Peyer's patch (tissue), 4 donors: ENCODE measurements at regions not wholly inside any gene's neighbourhood (a gene's known extent, or its start where the extent isn't known, plus 50 kb on each side); places are given as distances from the start of the nearest gene placed in this dataset.

Source experiments
- DNase-seq, 3 donors: peaks; one replicate each; pipeline ENCODE4 v3.0.0-alpha.2; 2017 to 2019
- H3K27ac ChIP-seq, 4 donors: fragments of 200-600 bp; sonication (generic); one replicate each; pipeline ENCODE4 v1.5.1; 2016 to 2019
- H3K27me3 ChIP-seq, 2 donors: fragments of 200-600 bp; sonication (generic); one replicate each; pipeline ENCODE4 v1.5.1; 2019
- H3K36me3 ChIP-seq, 3 donors: fragments of 200-600 bp; sonication (generic); one replicate each; pipeline ENCODE4 v1.5.1; 2016 to 2019
- H3K4me1 ChIP-seq, 4 donors: fragments of 200-600 bp; sonication (generic); one replicate each; pipeline ENCODE4 v1.5.1; 2016 to 2019
- H3K4me3 ChIP-seq, 4 donors: fragments of 200-600 bp; sonication (generic); 1 replicate in 3 of 4; 2 replicates in 1 of 4; pipeline ENCODE4 v1.5.1; 2016 to 2019; ENCODE audit warnings: mild to moderate bottlenecking in 1 of 4
- H3K9me3 ChIP-seq, 4 donors: fragments of 200-600 bp; sonication (generic); one replicate each; pipeline ENCODE4 v1.5.1; 2016 to 2019; ENCODE audit warnings: mild to moderate bottlenecking in 1 of 4
- CTCF ChIP-seq, 6 experiments: fragments of 450-650 bp in 4 of 6; fragments of 200-600 bp in 2 of 6; sonication (generic) in 1 of 6; IDR thresholded peaks; one replicate each; pipeline ENCODE4 v1.5.1; 2017 to 2019; ENCODE audit warnings: antibody characterized with exemption in 6 of 6, mild to moderate bottlenecking in 3 of 6, moderate library complexity in 1 of 6
- POLR2A ChIP-seq, 2 donors: fragments of 450-650 bp; IDR thresholded peaks; one replicate each; pipeline ENCODE4 v1.5.1; 2017; ENCODE audit warnings: antibody characterized with exemption in 2 of 2, mild to moderate bottlenecking in 2 of 2, moderate library complexity in 2 of 2

GRCh38 chr7:84578825-84579224 lies 384.2 kb upstream of the SEMA3A start:
- no peaks in the 10 kb centered on the region for H3K36me3 ChIP-seq
- H3K4me3 ChIP-seq = no peak overlapping the region
- no peak for DNase-seq
- H3K27me3 ChIP-seq = no peaks in the 10 kb centered on the region
- no peaks in the 10 kb centered on the region for H3K9me3 ChIP-seq
- TF ChIP-seq POLR2A (IDR thresholded peaks at IDR 0.05) = no peak
- no peak for TF ChIP-seq CTCF (IDR thresholded peaks at IDR 0.05)
- H3K4me1 ChIP-seq = no peaks in the 10 kb centered on the region
- no peak overlapping the region for H3K27ac ChIP-seq

- DNase-seq = no peak
- Histone ChIP-seq H3K36me3 (no peaks in the 10 kb centered on the region), H3K27me3 (no peaks in the 10 kb centered on the region), H3K4me3 (no peak overlapping the region), H3K9me3 (no peaks in the 10 kb centered on the region), H3K4me1 (no peaks in the 10 kb centered on the region), H3K27ac (no peak overlapping the region)
- TF ChIP-seq POLR2A (IDR thresholded peaks at IDR 0.05) = no peak
- no peak for TF ChIP-seq CTCF (IDR thresholded peaks at IDR 0.05)
Observed at GRCh38 chr7:84568781-84569180, 374.2 kb upstream of the SEMA3A start.

GRCh38 chr7:84565345-84566074 lies 370.9 kb upstream of the SEMA3A start:
- no peak for DNase-seq
- no peaks in the 10 kb centered on the region for H3K36me3 ChIP-seq
- no peaks in the 10 kb centered on the region for H3K4me1 ChIP-seq
- no peak overlapping the region for H3K27ac ChIP-seq
- no peak for TF ChIP-seq CTCF (IDR thresholded peaks at IDR 0.05)
- TF ChIP-seq POLR2A (IDR thresholded peaks at IDR 0.05) = no peak
- H3K9me3 ChIP-seq = no peaks in the 10 kb centered on the region
- no peak overlapping the region for H3K4me3 ChIP-seq
- H3K27me3 ChIP-seq = no peaks in the 10 kb centered on the region

GRCh38 chr7:84553711-84554110 lies 359.1 kb upstream of the SEMA3A start:
- no peaks in the 10 kb centered on the region for H3K4me1 ChIP-seq
- H3K4me3 ChIP-seq = no peak overlapping the region
- TF ChIP-seq CTCF (IDR thresholded peaks at IDR 0.05) = no peak
- no peak for TF ChIP-seq POLR2A (IDR thresholded peaks at IDR 0.05)
- H3K36me3 ChIP-seq = no peaks in the 10 kb centered on the region
- H3K27ac ChIP-seq = no peak overlapping the region
- no peaks in the 10 kb centered on the region for H3K9me3 ChIP-seq
- no peaks in the 10 kb centered on the region for H3K27me3 ChIP-seq
- DNase-seq = no peak

- DNase-seq = no peak
- H3K36me3 ChIP-seq = no peaks in the 10 kb centered on the region
- H3K4me3 ChIP-seq = no peak overlapping the region
- H3K4me1 ChIP-seq = no peaks in the 10 kb centered on the region
- no peaks in the 10 kb centered on the region for H3K9me3 ChIP-seq
- no peak overlapping the region for H3K27ac ChIP-seq
- no peak for TF ChIP-seq POLR2A (IDR thresholded peaks at IDR 0.05)
- TF ChIP-seq CTCF (IDR thresholded peaks at IDR 0.05) = no peak
- H3K27me3 ChIP-seq = no peaks in the 10 kb centered on the region
Observed at GRCh38 chr7:84549409-84549808, 354.8 kb upstream of the SEMA3A start.
